ENCODE measurements at regions not wholly inside any gene's neighbourhood (a gene's known extent, or its start where the extent isn't known, plus 50 kb on each side); places are given as distances from the start of the nearest gene placed in this dataset.

- DNase-seq, result no peak
These were observed 268.5 kb upstream of the LDB2 start for GRCh38 chr4:17166954-17167353.

GRCh38 chr4:17165286-17165685, 266.8 kb upstream of the LDB2 start:
- no peak for DNase-seq

GRCh38 chr4:17164666-17165065, 266.2 kb upstream of the LDB2 start:
- DNase-seq, result no peak

GRCh38 chr4:17163156-17163771, 264.8 kb upstream of the LDB2 start:
- no peak for DNase-seq

- DNase-seq, result no peak
These were observed 258.9 kb upstream of the LDB2 start for GRCh38 chr4:17157304-17157703.

GRCh38 chr4:17155486-17155885, 257.0 kb upstream of the LDB2 start:
- DNase-seq, result no peak

GRCh38 chr4:17153572-17153971, 255.1 kb upstream of the LDB2 start:
- DNase-seq, result no peak

- DNase-seq, result no peak
These were observed 254.6 kb upstream of the LDB2 start for GRCh38 chr4:17152941-17153540.

GRCh38 chr4:17142232-17142711, 243.8 kb upstream of the LDB2 start:
- no peak for DNase-seq

- no peak for DNase-seq
These were observed 240.4 kb upstream of the LDB2 start for GRCh38 chr4:17138847-17139246.

GRCh38 chr4:17134565-17134964, 236.1 kb upstream of the LDB2 start:
- DNase-seq, result no peak

- DNase-seq, result no peak
These were observed 235.7 kb upstream of the LDB2 start for GRCh38 chr4:17134100-17134499.

- no peak for DNase-seq
These were observed 233.8 kb upstream of the LDB2 start for GRCh38 chr4:17132226-17132625.

- no peak for DNase-seq
These were observed 229.8 kb upstream of the LDB2 start for GRCh38 chr4:17128268-17128667.

GRCh38 chr4:17126321-17126966, 228.0 kb upstream of the LDB2 start:
- DNase-seq, result no peak

- no peak for DNase-seq
These were observed 226.3 kb upstream of the LDB2 start for GRCh38 chr4:17124767-17125166.

GRCh38 chr4:17120761-17121160, 222.3 kb upstream of the LDB2 start:
- DNase-seq, result no peak

- DNase-seq, result no peak
These were observed 219.3 kb upstream of the LDB2 start for GRCh38 chr4:17117746-17118145.

GRCh38 chr4:17115583-17115982, 217.1 kb upstream of the LDB2 start:
- DNase-seq, result no peak

- DNase-seq, result no peak
These were observed 213.8 kb upstream of the LDB2 start for GRCh38 chr4:17112292-17112659.

- no peak for DNase-seq
These were observed 210.7 kb upstream of the LDB2 start for GRCh38 chr4:17109126-17109525.

- DNase-seq, result no peak
These were observed 204.8 kb upstream of the LDB2 start for GRCh38 chr4:17103231-17103630.

GRCh38 chr4:17098996-17099395, 200.6 kb upstream of the LDB2 start:
- DNase-seq, result no peak

GRCh38 chr4:17098401-17098800, 200.0 kb upstream of the LDB2 start:
- DNase-seq, result no peak

- DNase-seq, result no peak
These were observed 198.9 kb upstream of the LDB2 start for GRCh38 chr4:17097362-17097761.

Measured in NCI-H1105 treated with DMSO at 0.1 percent for 48 hours (cell line).